ENCODE measurements at regions not wholly inside any gene's neighbourhood (a gene's known extent, or its start where the extent isn't known, plus 50 kb on each side); places are given as distances from the start of the nearest gene placed in this dataset.

- no peaks in the 10 kb centered on the region for H3K27me3 ChIP-seq
- no peak overlapping the region for H3K27ac ChIP-seq
- no peaks in the 10 kb centered on the region for H3K36me3 ChIP-seq
- H3K4me1 ChIP-seq, result no peaks in the 10 kb centered on the region
- DNase-seq, result no peak
- TF ChIP-seq CTCF (IDR thresholded peaks at IDR 0.05), result no peak
- intact Hi-C loops (cut with DNase I; ENCODE audit: low total_unique reads), result no loop called here
- H3K4me3 ChIP-seq, result no peak overlapping the region
- H3K9me3 ChIP-seq, result no peaks in the 10 kb centered on the region
These were observed 68.6 kb upstream of the PALMD start for GRCh38 chr1:99577313-99577712.

- no peak for DNase-seq
- Histone ChIP-seq H3K36me3 (no peaks in the 10 kb centered on the region), H3K4me3 (no peak overlapping the region), H3K27ac (no peak overlapping the region), H3K9me3 (no peaks in the 10 kb centered on the region), H3K27me3 (no peaks in the 10 kb centered on the region), H3K4me1 (no peaks in the 10 kb centered on the region)
- intact Hi-C loops (cut with DNase I; ENCODE audit: low total_unique reads), result no loop called here
- TF ChIP-seq CTCF (IDR thresholded peaks at IDR 0.05), result no peak
These were observed 66.2 kb upstream of the PALMD start for GRCh38 chr1:99579691-99580172.

- Histone ChIP-seq H3K27ac (no peak overlapping the region), H3K9me3 (no peaks in the 10 kb centered on the region), H3K4me3 (no peak overlapping the region), H3K36me3 (no peaks in the 10 kb centered on the region), H3K27me3 (no peaks in the 10 kb centered on the region), H3K4me1 (no peaks in the 10 kb centered on the region)
- TF ChIP-seq CTCF (IDR thresholded peaks at IDR 0.05), result no peak
- DNase-seq, result peak in 1 of 2 donors; percentile 26
- intact Hi-C loops (cut with DNase I; ENCODE audit: low total_unique reads), result no loop called here
These were observed 65.5 kb upstream of the PALMD start for GRCh38 chr1:99580451-99580850.

GRCh38 chr1:99587008-99587407 lies 58.9 kb upstream of the PALMD start:
- no peaks in the 10 kb centered on the region for H3K9me3 ChIP-seq
- no peak overlapping the region for H3K4me3 ChIP-seq
- no peak overlapping the region for H3K27ac ChIP-seq
- intact Hi-C loops (cut with DNase I; ENCODE audit: low total_unique reads), result no loop called here
- H3K4me1 ChIP-seq, result no peaks in the 10 kb centered on the region
- no peak for TF ChIP-seq CTCF (IDR thresholded peaks at IDR 0.05)
- H3K27me3 ChIP-seq, result no peaks in the 10 kb centered on the region
- H3K36me3 ChIP-seq, result no peaks in the 10 kb centered on the region
- no peak for DNase-seq

- Histone ChIP-seq H3K27me3 (no peaks in the 10 kb centered on the region), H3K9me3 (no peaks in the 10 kb centered on the region), H3K36me3 (no peaks in the 10 kb centered on the region), H3K27ac (no peak overlapping the region), H3K4me1 (no peaks in the 10 kb centered on the region), H3K4me3 (no peak overlapping the region)
- intact Hi-C loops (cut with DNase I; ENCODE audit: low total_unique reads), result no loop called here
- DNase-seq, result no peak
- no peak for TF ChIP-seq CTCF (IDR thresholded peaks at IDR 0.05)
These were observed 56.7 kb upstream of the PALMD start for GRCh38 chr1:99589186-99589636.

All from tibial artery (tissue), 4 donors.